Glomerular endothelial cell (primary cell): ENCODE measurements at regions not wholly inside any gene's neighbourhood (a gene's known extent, or its start where the extent isn't known, plus 50 kb on each side); places are given as distances from the start of the nearest gene placed in this dataset.

Source experiments
- DNase-seq: peaks from one replicate; pipeline ENCODE4 v3.0.0-alpha.2; 2011; ENCODE audit warnings: low read depth, low spot score; ENCODE audit errors: extremely low read depth

DNA sequence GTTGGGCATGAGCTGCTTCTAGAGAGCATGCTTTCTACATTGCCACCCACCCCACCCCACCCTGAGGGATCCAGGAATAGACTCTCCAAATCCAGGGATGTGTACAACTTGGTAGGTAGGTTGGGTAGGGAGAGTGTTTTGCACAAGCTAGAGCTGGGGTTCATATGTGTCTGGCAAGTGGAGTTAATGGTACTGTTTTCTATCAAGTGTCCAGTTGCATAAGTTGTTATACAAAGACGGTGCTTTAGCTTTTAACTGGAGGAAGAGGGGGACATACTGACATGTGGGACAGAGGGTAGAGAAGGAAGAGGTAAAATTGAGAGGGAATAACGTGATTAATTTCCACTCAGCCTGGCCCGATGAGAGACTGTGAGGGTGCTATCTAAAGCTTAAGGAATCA is 51.0 kb upstream of the TNC start:
- DNase-seq, result no peak

DNA sequence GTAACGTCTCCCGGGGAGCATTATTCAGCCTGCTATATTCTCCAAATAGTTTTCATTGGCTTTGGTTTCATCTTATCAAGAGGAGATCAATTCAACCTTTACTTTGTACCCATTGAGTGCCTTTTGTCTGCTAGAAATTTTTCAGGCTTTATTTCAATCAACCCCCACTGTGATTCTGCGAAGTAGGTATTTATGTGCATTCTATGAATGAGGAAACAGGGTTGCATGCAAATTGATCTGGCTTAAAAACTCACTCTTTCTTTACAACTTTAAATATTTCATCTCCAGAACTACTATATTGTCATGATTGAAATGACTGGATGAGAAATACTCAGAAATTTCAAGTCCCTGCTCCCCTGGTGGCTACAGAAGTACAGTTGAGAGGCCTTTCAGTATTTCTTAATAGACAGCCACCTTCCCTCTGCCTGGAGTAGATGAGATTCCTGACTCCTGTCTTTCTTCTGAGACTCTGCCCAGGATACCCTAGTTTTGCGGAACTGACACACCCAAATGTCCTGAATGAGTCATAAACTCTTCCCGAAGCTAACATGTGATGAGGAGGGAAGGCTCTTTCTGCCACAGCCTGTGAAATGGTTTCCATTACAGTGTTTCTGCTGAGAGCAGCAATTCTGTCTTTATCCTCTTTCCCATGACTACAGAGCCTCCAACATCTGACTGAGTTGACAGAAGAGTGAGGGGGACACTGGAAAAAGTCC is 52.6 kb upstream of the TNC start:
- no peak for DNase-seq

DNA sequence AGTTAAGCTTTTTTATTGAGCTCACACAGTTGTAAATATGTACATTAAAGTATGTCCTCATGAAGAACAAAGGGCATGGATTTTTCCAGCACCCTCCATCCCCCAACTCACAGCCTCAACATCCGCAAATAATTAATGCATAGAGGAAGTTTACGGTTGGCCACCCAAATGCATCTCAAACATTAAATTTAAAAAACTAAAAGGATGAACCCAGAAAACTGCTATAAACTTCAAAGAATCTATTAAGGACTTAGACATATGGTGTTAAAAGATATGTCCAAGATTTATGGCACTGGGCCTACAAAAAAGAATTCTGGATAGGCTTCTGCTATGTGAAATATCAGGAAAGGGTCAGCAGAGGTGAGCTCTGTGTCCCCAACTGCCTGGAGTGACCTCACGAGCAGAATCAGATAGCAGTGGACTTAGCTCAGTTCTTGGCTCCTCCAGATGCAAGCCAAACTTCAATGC is 54.0 kb upstream of the TNC start:
- DNase-seq, result no peak

DNA sequence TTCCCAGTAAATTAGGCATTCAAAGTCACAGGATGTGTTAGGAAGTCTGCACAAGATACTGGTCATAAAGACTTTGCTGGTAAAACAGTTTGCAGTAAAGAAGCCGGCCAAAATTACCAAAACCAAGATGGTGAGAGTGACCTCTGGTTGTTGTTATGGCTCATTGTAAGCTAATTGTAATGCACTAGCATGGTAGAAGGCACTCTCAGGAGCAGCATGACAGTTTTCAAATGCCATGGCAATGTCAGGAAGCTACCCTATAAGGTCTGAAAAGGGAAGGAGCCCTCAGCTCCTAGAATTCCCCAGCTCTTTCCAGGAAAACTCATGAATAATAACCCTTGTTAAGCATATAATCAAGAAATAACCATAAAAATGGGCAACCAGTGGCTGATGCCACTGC is 64.3 kb upstream of the TNC start:
- DNase-seq, result no peak

DNA sequence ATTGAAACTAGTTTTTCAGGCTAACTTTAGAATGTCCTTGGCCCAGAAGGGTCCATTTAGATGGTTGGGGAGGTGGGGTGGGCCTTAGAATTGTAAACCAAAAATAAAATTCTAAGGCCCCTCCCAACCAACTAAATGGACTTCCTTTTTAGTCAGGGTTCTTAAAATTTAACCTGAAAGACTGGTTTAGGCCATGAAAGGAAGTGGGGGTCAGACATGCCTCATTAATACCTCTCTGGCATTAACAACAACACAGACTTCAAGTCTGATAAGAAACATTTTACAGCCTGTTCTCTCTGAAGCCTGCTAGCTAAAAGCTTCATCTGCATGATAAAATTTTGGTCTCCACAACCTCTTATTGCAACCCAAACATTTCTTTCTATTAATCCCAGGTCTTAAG is 65.5 kb upstream of the TNC start:
- no peak for DNase-seq

DNA sequence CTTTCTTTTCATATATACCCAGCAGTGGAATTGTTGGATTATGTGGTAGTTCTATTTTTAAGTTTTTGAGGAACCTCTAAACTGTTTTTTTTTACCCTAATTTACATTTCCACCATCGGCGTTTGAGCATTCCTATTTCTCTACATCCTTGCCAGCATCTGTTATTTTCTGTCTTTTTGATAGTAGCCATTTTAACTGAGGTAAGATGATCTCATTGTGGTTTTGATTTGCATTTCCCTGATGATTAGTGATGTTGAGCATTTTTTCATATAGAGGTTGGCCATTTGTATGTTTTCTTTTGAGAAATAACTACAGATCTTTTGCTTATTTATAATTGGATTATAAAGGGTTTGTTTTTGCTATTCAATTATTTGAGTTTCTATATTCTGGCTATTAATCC is 71.7 kb upstream of the TNC start:
- no peak for DNase-seq

DNA sequence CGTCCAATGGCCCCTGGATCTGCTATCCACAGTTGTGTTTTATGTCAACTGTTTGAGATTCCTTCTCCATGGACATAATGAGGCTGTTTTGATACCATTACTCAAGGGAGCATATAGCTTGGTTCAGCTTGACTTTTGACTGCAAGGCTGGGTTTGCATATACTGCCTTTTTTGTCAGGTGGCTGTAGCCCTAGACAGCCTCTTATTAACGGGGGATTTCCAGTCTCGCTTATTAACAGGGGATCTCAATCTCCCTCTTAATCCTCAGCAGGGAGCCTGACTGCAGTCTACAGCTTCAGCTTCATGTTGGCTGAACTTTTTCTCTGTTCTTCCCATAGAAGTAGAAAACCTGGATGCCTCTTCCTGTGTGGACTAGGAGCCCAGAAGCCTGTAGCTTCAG is 73.7 kb upstream of the TNC start:
- no peak for DNase-seq

DNA sequence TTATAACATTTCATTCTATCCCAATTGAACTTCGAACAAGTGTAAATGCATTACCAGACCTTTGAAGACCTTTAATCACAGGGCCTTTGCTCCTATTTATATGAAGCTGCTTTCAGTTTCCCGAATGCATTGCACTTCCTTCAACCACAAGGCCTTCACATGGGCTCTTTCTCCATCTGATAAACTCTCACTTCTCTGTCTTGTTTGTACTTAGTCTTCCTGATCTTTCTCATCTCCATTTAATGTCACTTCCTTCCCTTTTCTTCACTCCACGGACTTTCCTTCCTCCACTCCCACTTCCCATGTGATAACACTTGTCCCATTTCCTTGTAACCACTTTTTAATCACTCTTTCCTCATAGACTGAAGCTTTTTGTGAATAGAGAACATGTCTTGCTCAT is 74.3 kb upstream of the TNC start:
- no peak for DNase-seq

DNA sequence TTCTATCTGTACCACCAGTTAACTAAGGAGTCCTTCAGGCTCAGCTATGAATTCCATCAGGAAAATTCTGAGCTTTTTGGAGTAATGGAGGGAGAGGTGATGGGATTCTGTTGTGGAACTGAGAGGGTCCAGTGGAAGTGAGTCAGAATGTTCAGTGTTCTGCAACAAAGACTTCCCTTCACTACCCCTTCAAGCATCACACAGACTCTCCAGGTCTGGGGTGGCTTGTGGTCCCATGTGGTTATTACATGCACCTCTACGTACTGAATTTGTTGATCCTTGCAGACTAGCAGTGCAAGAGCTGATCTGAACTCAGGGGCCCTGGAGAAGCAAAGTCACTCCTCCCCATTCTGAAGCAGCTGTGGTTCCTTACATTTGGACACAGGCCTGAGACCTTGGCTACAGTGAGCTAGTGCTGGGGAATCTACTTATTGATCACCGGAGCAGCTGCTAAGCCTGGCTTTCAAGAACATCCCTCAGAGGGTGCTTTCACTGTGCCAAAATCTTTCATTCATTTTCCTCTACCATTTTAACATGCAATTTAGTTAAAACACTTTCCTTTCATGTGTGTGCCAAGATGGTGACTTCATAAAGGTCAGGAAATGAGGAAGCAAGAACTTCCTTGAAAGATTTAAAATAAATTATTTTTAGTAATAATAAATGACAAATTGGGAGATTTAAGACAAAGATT is 75.0 kb upstream of the TNC start:
- DNase-seq, result no peak

DNA sequence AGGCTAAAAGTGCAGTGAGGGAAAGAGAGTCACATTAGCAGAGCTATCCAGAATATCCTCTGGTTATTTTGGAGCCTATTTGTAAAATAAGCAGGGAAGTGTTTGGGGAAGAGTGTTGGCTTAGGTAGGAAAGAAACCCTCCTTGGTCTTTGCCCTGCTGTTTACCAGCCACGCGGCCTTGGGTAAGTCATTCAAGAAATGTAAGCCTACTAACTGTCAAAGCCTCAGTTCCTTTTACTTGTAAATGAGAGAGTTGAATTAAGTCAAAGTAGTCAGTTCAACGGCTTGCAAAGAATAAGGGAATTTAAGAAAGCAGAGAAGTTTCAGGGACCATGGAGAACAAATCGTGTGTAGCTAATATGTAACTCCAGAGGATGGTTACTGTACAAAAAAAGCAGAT is 75.8 kb upstream of the TNC start:
- no peak for DNase-seq

DNA sequence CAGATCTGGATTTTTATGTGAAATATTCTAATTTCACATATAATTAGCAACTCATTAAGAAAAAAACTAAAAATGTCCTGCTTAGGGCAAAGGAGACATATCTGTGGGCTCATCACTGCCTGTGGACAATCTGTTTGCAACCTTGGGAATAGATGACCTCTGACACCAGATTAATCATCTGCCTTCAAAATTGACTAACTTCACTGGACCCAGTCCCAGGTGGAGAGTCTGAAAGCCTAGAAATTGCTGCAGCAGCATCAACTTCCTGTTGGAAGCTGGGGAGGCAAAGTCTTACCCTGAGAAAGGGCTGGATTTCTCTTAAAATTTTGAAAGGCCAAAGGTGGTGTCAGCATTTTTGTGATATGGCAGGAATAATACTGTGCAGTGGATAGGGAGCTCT is 76.3 kb upstream of the TNC start:
- DNase-seq, result no peak

DNA sequence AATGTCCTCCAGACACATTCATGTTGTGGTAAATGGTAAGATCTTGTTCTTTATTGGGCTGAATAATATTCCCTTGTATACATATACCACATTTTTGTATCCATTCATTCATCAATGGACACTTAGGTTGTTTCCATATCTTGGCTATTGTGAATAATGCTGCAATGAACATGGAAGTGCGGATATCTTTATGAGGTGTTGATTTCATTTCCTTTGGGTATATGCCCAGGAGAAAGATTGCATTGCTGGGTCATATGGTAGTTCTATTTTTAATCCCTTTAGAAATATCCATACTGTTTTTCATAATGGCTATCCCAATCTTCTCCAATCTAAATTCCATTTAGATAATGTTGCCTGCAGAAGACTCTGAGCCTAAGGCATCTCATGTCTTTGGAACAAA is 78.0 kb upstream of the TNC start:
- DNase-seq, result no peak

DNA sequence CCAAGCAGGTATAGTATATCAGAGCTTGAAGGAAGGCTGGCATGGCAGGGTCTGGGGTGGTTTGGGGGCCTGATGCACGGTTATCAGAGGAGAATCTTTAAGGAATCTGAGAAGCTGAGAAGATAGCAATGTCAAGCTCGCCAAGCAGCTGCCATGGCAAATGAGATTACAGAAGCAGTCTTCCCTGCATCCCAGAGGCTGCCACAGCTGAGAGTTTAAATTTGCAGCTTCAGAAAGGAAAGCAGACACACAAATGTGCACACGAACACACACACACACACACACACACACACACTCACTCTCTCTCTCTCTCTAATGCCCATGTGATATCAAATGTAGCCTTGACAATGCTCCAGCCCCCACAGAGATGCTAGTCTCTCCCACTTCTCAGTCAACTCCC is 79.0 kb upstream of the TNC start:
- DNase-seq, result no peak

DNA sequence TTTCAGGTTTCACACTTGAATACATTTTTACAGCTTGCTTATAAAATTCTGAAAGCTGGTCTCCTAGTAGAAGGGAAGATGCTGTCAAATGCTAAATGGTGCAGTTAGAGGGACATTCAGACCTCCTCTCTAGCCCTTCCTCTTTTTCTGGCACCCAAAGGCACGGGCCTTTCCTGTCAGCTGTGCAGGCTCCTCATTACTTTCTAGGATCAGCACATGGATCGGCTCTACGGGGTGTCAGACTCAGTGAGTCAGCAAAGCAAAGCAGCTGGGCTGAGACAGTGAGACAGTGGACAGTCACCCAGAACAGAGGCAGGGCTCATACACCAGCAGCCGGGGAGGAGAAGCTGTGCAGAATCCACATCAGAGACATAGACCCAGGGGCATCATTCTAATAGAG is 80.0 kb upstream of the TNC start:
- no peak for DNase-seq

DNA sequence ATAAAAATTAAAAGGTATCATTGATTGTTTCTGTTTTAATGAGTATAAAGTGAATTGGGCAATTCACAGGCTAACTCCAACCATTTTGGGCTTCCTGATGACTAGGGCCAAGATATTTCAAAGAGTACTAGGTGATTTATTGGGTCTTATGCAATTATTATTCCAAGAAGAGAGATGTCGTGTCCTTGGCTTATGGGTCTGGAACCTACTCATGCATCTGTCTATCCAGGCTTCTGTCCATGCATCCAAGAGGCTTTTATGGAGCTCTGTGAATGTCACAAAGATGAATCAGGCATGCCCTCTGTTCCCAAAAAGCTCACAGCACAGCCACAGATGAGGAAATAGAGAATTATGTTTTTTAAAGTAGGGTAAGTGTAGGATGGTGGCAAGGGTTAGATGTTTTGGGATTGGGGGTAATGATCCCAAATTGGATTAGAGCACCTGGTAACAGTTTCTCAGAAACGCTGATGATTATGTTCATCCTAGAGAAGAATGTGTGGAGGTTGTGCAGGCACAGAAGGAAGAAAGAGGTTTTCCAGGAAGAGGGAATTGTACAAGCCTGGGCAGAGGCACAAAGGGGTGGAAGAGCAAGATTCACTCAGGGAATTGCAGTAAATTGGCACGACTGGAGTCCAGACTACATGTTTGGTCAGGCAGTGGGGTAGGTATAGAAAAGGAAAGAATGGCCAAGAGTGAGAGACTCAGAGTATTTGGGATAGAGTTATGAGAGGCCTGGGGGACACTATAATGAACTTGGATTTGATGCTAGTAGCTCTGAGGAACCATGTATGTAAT is 83.0 kb upstream of the TNC start:
- no peak for DNase-seq

DNA sequence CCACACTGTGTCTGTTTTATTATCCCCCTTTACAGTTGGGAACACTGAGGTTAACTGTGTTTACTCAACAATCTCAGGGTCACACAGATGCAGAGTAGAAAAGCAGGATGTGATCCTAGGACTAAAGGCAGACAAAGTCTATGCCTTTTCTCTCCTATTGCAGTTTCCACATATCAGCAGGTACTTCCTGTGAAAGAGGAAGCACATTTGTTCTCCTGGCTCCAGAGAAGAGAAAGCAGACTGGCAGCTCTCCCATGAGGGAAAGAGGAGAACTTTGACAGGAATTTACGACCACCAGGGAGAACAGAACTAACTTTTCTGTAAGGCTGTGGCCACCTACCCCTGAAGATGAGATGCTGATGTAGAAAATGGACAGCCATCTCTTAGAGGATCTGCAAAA is 84.2 kb upstream of the TNC start:
- no peak for DNase-seq

DNA sequence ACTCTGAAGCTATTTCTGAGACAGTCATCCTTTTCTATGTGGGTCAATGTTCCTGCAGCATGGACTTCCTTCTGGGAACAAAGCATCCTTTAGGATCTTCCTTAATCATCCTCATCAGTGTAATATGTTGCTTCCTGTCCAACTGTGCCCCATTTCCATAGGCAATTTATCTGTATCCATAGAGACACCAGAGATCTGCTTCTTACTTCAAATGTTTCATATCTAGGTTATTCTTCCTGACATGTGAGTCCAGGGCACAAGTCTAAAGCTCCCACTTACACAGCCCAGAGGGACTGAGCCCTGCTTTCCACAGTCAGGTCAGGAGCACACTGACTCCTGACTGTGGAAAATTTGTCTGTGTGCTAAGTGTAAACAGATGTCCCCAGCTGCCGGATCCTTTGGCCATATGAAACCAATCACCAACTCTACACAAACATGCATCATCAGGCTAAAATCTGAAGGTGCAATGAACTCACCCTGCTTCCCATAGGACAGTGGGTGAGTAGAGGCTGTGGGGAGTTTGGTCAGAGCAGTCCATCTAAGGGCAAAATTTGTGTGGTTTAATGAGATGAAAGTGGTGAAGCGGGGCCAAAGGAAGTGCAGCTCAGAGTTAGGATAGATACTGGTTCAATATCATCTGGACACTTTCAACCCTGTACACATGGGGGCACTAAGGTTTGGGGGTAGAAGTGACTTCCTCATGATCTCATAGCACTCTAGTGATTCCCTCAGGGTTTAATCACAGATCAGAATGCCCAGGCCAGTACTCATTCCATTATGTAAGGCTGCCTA is 85.2 kb upstream of the TNC start:
- no peak for DNase-seq

DNA sequence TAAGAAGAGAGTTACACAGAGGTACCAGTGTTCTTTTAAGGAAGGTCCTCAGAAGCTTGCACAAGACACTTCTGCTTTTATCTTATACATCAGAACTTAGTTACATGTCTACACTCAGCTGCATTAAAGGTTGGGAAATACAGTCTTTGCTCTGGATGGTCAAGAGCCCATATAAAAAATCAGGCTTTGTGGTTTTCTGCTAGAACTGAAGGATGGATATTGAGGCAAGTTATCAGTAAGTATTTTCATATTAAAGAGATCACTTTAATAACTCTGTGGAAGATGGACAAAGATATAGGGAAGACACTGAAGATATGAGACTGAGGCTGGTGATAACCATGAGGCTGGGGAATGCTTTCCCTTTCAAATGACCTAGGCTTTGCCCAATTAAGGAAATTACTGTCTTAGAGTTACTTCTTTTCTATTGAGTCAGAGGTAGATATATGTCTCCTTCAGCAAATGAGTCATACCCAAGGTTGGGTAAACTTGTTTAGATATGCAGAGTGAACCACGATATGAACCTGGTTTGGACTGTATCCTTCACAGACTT is 87.0 kb upstream of the TNC start:
- DNase-seq, result no peak

DNA sequence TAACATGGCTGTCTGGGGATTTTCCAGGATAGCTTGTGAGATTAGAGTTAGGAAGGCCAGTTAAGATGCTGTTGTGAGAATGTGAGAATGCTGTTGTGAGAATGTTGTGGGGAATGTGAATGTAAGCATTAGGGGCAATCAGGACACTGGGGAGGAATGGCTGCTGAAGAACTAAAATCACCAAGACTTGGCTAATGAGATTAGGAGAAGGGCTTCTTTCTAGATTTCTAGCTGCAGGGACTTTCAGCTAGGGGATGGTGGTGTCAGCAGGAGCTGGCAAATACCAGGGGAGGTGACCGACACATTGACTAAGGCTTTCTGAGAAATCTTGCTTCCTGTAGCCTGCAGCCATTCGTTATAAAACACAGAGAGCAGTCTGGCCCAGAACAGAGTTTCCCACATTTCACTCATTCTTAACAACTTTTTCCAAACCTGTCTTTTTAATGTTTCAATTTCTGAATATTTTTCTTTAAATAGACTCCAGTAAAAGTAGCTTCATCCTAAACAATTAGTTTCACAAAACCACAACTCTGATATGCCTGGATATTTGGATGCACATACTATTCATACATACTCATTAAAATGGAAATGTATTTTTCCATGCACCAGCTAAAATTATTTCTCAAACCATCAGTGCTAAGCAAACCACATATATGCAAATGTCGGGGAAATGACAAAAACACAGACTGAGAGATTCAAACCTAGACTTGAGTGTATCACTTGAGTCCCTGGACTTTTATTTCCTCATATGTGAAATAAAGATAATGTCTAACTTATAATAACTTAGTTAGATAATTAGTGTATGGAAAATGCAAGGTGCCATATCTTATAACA is 89.3 kb upstream of the TNC start:
- no peak for DNase-seq

DNA sequence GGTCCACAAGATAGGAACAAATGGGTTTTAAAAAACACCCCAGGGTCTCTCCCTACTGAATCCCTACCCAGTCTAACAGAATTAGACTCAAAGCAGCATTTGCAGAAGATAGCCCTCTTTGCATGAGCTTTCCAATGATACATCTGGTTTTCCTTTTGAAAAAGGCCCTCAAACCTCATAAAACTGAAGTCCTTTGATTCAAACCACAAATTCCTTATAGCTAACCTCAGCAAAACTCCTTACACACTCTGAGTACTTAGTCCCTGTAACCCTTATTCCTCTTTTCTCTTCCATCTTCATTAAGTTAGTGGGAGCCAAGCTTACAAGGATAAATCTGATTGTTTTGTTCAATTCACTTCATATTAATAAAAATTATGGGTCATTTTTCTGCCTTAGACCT is 90.5 kb upstream of the TNC start:
- no peak for DNase-seq
